ENCODE measurements at regions not wholly inside any gene's neighbourhood (a gene's known extent, or its start where the extent isn't known, plus 50 kb on each side); places are given as distances from the start of the nearest gene placed in this dataset.

GRCh38 chr9:107431461-107431860 is 58.1 kb downstream of the KLF4 start:
- DNase-seq (ENCODE audit: low read depth in 2 of 2) = no peak

GRCh38 chr9:107430071-107430470 is 59.5 kb downstream of the KLF4 start:
- no peak for DNase-seq (ENCODE audit: low read depth in 2 of 2)

- DNase-seq (ENCODE audit: low read depth in 2 of 2) = no peak
These were observed 63.4 kb downstream of the KLF4 start for GRCh38 chr9:107426126-107426525.

GRCh38 chr9:107425101-107426025 is 64.2 kb downstream of the KLF4 start:
- peak; percentile 18 to 52 for DNase-seq (ENCODE audit: low read depth in 2 of 2)

- DNase-seq (ENCODE audit: low read depth in 2 of 2) = no peak
These were observed 66.0 kb downstream of the KLF4 start for GRCh38 chr9:107423540-107423939.

GRCh38 chr9:107422189-107423185 is 67.1 kb downstream of the KLF4 start:
- DNase-seq (ENCODE audit: low read depth in 2 of 2) = peak in 1 of 2 donors; percentile 4

GRCh38 chr9:107410420-107410819 is 79.1 kb downstream of the KLF4 start:
- no peak for DNase-seq (ENCODE audit: low read depth in 2 of 2)

- DNase-seq (ENCODE audit: low read depth in 2 of 2) = no peak
These were observed 79.8 kb downstream of the KLF4 start for GRCh38 chr9:107409581-107410389.

GRCh38 chr9:107407675-107408074 is 81.9 kb downstream of the KLF4 start:
- no peak for DNase-seq (ENCODE audit: low read depth in 2 of 2)

GRCh38 chr9:107405511-107405910 is 84.1 kb downstream of the KLF4 start:
- DNase-seq (ENCODE audit: low read depth in 2 of 2) = no peak

GRCh38 chr9:107404736-107405135 is 84.8 kb downstream of the KLF4 start:
- DNase-seq (ENCODE audit: low read depth in 2 of 2) = no peak

- DNase-seq (ENCODE audit: low read depth in 2 of 2) = no peak
These were observed 85.4 kb downstream of the KLF4 start for GRCh38 chr9:107404161-107404560.

- DNase-seq (ENCODE audit: low read depth in 2 of 2) = no peak
These were observed 92.2 kb downstream of the KLF4 start for GRCh38 chr9:107397076-107398044.

GRCh38 chr9:107394264-107394663 is 95.3 kb downstream of the KLF4 start:
- no peak for DNase-seq (ENCODE audit: low read depth in 2 of 2)

- no peak for DNase-seq (ENCODE audit: low read depth in 2 of 2)
These were observed 98.8 kb downstream of the KLF4 start for GRCh38 chr9:107390778-107391177.

GRCh38 chr9:107390279-107390678 is 99.3 kb downstream of the KLF4 start:
- DNase-seq (ENCODE audit: low read depth in 2 of 2) = no peak

- DNase-seq (ENCODE audit: low read depth in 2 of 2) = no peak
These were observed 99.9 kb downstream of the KLF4 start for GRCh38 chr9:107389617-107390071.

GRCh38 chr9:107388890-107389289 is 100.7 kb downstream of the KLF4 start:
- no peak for DNase-seq (ENCODE audit: low read depth in 2 of 2)

- no peak for DNase-seq (ENCODE audit: low read depth in 2 of 2)
These were observed 102.2 kb downstream of the KLF4 start for GRCh38 chr9:107387409-107387808.

- DNase-seq (ENCODE audit: low read depth in 2 of 2) = no peak
These were observed 103.2 kb downstream of the KLF4 start for GRCh38 chr9:107386396-107386795.
